Endothelial cell (in vitro differentiated cells): ENCODE measurements at regions not wholly inside any gene's neighbourhood (a gene's known extent, or its start where the extent isn't known, plus 50 kb on each side); places are given as distances from the start of the nearest gene placed in this dataset.

Source experiments
- DNase-seq: peaks from one replicate; pipeline ENCODE4 v3.0.0; 2021; ENCODE audit warnings: low spot score
- H3K27ac Mint-ChIP-seq: one replicate; pipeline ENCODE4 v1.8.0; 2021; ENCODE audit warnings: mixed read lengths, inconsistent platforms; ENCODE audit not compliant: unreplicated experiment
- H3K27me3 Mint-ChIP-seq: one replicate; pipeline ENCODE4 v1.8.0; 2021; ENCODE audit warnings: mild to moderate bottlenecking, moderate library complexity, mixed read lengths, inconsistent platforms; ENCODE audit not compliant: unreplicated experiment
- H3K36me3 Mint-ChIP-seq: one replicate; pipeline ENCODE4 v1.8.0; 2021; ENCODE audit warnings: mild to moderate bottlenecking, low read depth, mixed read lengths, inconsistent platforms; ENCODE audit not compliant: unreplicated experiment
- H3K4me1 Mint-ChIP-seq: one replicate; pipeline ENCODE4 v1.8.0; 2021; ENCODE audit warnings: mild to moderate bottlenecking, mixed read lengths, inconsistent platforms; ENCODE audit not compliant: unreplicated experiment
- H3K4me3 Mint-ChIP-seq: one replicate; pipeline ENCODE4 v1.8.0; 2021; ENCODE audit warnings: mild to moderate bottlenecking, mixed read lengths, inconsistent platforms; ENCODE audit not compliant: unreplicated experiment
- H3K9me3 Mint-ChIP-seq: one replicate; pipeline ENCODE4 v1.8.0; 2021; ENCODE audit warnings: mixed read lengths, inconsistent platforms; ENCODE audit not compliant: unreplicated experiment
- CTCF ChIP-seq: fragments of 200-600 bp; sonication (generic); IDR thresholded peaks from one replicate; pipeline ENCODE4 v1.5.0; 2021; ENCODE audit warnings: antibody characterized with exemption; ENCODE audit not compliant: unreplicated experiment

- no peaks in the 10 kb centered on the region for H3K4me1 Mint-ChIP-seq
Observed at GRCh38 chr4:135839712-135840111, 1638.1 kb upstream of the PABPC4L start.

GRCh38 chr4:135838889-135839288, 1637.3 kb upstream of the PABPC4L start:
- Mint-ChIP-seq H3K27me3 (no peaks in the 10 kb centered on the region), H3K27ac (no peak overlapping the region), H3K9me3 (no peaks in the 10 kb centered on the region), H3K4me3 (no peak overlapping the region), H3K36me3 (no peaks in the 10 kb centered on the region), H3K4me1 (no peaks in the 10 kb centered on the region)
- DNase-seq, result no peak
- TF ChIP-seq CTCF, result no peak

More at GRCh38 chr4:135839712-135840111, 1638.1 kb upstream of the PABPC4L start:
- no peak for DNase-seq
- Mint-ChIP-seq H3K27me3 (no peaks in the 10 kb centered on the region), H3K27ac (no peak overlapping the region), H3K4me3 (no peak overlapping the region), H3K36me3 (no peaks in the 10 kb centered on the region), H3K9me3 (no peaks in the 10 kb centered on the region)
- no peak for TF ChIP-seq CTCF

- no peaks in the 10 kb centered on the region for H3K4me1 Mint-ChIP-seq
- no peak overlapping the region for H3K27ac Mint-ChIP-seq
- DNase-seq, result no peak
- no peaks in the 10 kb centered on the region for H3K27me3 Mint-ChIP-seq
- no peak overlapping the region for H3K4me3 Mint-ChIP-seq
- no peak for TF ChIP-seq CTCF
- no peaks in the 10 kb centered on the region for H3K36me3 Mint-ChIP-seq
- H3K9me3 Mint-ChIP-seq, result no peaks in the 10 kb centered on the region
Observed at GRCh38 chr4:135834471-135834870, 1632.9 kb upstream of the PABPC4L start.

- Mint-ChIP-seq H3K36me3 (no peaks in the 10 kb centered on the region), H3K27ac (no peak overlapping the region), H3K9me3 (no peaks in the 10 kb centered on the region), H3K27me3 (no peaks in the 10 kb centered on the region), H3K4me1 (no peaks in the 10 kb centered on the region), H3K4me3 (no peak overlapping the region)
- TF ChIP-seq CTCF, result no peak
- DNase-seq, result no peak
Observed at GRCh38 chr4:135833529-135833928, 1631.9 kb upstream of the PABPC4L start.

GRCh38 chr4:135824759-135825296, 1623.2 kb upstream of the PABPC4L start:
- Mint-ChIP-seq H3K27ac (no peak overlapping the region), H3K4me1 (no peaks in the 10 kb centered on the region), H3K27me3 (no peaks in the 10 kb centered on the region), H3K9me3 (no peaks in the 10 kb centered on the region), H3K4me3 (no peak overlapping the region), H3K36me3 (no peaks in the 10 kb centered on the region)
- TF ChIP-seq CTCF, result no peak
- DNase-seq, result no peak
